Putamen (tissue), 1 donor: ENCODE measurements at regions not wholly inside any gene's neighbourhood (a gene's known extent, or its start where the extent isn't known, plus 50 kb on each side); places are given as distances from the start of the nearest gene placed in this dataset.

Experiments used
- DNase-seq: peaks from one replicate; pipeline ENCODE4 v3.0.0-alpha.2; 2016; ENCODE audit warnings: low spot score

DNA sequence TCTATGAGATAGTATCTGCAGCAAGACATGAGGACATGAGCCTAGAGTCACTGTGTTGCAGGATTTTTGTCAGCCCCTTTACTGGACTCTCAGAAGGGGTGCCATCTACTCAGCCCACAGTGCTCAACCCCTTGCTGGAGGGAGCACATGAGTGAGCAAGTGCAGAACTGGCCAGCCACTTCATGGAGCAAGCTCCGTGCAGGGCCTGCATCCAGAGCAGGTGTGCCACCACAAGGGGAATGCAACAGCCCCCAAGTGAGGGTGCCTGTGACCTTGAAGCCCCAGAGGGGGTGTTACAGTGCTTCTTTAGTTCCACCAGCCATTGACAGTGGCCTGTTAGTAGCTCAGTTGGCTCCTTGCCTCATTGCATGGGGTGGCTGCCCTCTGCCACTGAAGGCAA lies 649.7 kb downstream of the PLPP3 start:
- DNase-seq = no peak

- no peak for DNase-seq
Measured at GRCh38 chr1:55928576-55928975, 650.8 kb downstream of the PLPP3 start.

GRCh38 chr1:55927702-55928290 lies 651.6 kb downstream of the PLPP3 start:
- no peak for DNase-seq

DNA sequence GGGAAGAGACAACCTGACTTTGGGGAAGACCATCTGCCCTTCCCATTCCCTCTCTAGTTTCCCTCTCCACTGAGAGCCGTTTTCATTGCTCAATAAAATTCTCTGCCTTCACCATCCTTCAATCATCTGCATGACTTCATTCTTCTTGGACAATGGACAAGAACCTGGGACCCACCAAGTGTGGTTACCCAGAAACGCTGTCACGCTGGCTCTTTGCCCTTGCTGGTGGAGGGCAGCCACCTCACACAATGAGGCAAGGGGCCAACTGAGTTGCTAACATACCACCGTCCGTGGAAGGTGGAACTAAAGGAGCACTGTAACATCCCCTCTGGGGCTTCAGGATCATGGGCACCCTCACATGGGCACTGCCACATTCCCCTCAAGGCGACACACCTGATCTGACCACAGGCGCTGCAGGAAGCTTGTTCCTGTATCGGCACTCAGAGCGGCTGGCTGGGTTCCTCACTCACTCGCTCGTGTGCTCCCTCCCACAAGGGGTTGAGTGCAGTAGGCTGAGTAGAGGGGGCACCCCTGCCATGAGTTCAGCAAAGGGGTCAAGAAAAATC lies 652.4 kb downstream of the PLPP3 start:
- no peak for DNase-seq

DNA sequence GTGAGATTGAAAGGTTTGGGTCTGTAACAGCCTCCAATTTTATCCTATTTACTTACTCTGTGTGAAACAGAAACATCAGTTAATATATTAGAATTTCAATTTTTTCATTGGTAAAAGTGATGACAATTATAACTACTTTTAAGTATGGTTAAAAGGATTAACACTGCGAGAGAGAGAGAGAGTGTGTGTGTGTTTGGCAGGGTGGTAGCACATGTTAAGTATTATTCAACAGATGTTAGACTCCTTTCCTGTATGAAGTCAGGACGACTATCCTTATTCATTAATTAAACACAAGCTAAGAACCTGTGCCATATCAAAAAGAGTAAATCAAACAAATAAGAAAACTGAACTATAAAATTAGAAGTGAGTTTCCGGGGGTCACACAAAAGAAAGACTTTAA lies 662.5 kb downstream of the PLPP3 start:
- no peak for DNase-seq

DNA sequence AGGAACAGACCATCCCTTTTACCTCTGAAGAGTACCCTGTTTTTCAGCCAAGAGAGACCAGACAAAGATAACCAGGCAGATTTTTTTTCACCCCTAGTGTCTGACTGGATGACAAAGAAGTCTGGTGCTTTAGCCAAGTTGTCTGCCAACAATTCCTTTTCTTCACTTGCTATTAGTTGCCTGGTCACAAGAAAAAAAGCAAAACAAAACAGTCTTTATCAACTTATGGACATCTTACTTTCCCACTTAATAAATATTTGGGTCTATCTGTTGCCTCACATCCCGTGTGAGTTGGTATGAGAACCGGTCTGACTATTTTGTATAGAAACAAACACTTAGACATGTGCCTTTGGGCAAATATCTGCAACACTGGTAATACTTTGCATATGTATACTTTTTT lies 662.9 kb downstream of the PLPP3 start:
- DNase-seq = no peak

DNA sequence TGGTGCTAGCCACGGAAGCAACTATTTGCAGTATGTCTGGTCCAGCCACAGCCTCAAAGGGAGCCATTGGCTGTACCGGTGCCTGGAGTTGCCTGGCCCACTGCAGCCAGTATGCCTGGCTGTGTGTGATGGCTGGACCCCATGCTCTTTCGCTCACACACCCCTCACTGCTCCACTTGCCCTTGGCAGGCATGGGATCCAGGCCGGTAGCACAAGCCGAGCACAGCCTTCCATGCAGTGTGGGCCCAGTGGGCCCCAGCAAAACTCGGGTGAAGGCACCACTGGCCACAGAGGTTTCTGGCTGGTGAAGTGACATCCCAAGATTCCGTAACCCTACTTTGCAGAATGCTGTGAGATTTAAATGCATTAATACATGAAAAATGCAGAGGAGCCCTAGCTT lies 665.8 kb downstream of the PLPP3 start:
- no peak for DNase-seq

GRCh38 chr1:55912438-55912837 lies 666.9 kb downstream of the PLPP3 start:
- DNase-seq = no peak

DNA sequence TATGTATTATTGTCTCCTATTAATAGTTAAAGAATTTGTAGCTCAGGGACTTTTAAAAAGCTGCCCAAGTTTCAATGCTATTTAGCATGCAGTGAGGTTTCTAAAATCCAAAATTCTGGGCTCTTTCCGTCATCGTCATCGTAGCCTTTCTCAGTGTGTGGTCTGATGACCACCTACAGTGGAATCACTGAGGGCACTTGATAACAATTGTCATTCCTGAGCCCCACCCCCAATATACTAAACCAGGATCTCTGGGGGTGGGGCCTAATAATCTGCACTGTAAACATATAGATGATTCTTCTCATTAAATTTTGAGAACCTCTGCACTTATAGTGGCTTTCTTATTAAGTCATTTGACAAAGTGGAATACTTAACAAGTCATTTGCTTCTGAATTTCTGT lies 674.8 kb downstream of the PLPP3 start:
- DNase-seq = no peak

DNA sequence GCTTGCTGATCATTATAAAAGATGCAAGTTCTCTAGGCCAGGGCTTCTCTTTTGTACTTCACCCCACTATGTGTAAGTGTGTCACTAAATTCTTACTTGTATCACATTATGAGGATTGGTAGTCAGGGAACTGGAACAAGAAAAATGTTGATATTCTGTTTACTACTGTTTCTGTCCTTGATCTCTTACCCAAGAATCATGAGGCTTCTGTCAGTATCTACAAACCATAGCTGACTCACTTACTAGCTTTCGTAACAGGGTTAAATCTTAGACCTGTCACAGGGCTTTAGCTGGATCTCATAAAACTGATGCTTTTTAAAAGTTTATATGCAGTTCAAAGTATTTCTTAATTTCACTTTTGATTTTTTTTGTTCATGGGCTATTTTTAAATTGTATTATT lies 681.2 kb downstream of the PLPP3 start:
- DNase-seq = no peak

DNA sequence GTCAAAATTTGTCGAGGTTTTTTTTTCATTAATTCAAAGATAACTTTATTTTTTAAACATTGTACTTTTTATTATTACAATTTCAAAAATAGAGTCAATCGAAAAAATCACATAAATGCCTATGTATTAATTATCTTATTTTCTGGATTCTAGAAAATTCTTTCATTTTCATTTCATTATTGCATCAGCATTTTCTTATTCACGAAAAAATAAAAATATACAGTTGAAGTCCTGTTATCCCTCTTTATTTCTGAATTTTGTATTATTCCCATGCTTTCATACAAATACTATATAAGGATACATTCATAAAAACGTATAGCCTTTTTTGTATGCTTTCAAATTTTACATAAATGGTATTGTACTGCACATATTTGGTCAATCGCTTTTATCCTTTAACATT lies 681.0 kb upstream of the USP24 start:
- DNase-seq = no peak

- DNase-seq = no peak
Measured at GRCh38 chr1:55894521-55894920, 679.4 kb upstream of the USP24 start.

GRCh38 chr1:55893155-55893554 lies 678.0 kb upstream of the USP24 start:
- no peak for DNase-seq

DNA sequence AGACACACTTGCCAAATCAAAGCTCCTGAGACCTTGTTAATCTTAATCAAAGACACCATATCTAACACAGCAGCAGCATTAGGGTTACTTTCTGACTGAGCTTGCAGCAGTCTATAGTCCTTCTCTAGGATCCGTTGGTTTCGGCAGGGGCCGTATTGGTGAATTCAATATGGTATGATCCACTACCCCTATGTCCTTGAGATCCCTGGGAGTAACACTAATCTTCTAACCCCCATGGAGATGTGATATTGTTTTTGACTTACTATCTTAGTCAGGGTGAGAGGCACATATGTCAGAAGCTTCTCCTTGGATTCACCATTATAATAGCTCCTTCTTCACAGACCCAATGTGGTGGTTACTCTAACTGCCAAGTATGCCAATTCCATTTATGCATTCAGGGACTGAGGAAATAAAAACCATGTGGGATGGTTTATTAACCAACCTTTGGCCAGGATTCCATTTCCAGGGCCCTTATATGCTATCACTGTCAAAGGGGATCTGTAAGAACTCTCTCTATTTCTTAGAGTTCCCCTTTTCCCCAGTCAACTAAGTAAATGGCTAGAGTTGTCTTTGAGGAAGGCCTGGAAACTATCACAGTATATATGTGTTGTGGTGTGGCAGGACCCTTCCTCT lies 673.6 kb upstream of the USP24 start:
- no peak for DNase-seq

DNA sequence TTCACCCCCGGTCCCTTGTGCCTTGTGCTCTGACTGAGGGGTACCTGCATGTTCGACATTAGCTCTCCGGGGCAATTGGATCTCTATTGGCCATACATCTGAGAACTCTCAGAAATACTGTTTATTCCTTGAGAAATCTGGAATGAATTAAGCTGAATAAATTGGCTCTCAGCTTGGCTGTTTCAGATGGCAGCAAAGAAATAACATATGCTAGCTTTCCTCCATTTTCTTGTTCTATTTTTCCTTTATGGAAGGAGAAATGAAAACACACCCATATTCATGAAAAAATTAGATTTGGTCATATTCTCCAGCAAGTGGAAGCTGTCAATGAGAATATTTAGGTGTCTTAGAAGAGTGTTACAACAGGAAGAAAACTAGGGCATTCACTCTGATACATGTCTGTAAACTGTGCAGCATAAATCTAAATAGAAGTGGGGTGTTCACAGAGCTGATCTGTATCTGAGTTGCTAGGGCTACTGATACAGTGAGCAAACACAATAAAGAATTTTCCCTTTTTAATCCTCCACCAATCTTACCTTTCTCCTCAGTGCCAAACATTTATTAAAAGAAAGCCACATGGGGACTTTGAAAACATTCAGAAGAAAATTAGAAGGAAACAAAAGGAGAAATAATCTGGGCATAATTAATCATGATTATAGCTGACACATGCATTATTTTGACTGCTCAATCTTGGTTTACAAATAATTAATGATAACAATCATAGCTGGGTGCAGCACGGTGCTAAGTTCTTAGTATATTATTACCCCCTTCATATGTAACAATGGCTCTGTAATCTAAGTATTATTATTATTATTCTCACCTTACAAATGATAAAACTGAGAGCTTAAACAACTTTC lies 671.9 kb upstream of the USP24 start:
- DNase-seq = no peak

- no peak for DNase-seq
Measured at GRCh38 chr1:55885619-55886018, 670.5 kb upstream of the USP24 start.

GRCh38 chr1:55882931-55883330 lies 667.8 kb upstream of the USP24 start:
- DNase-seq = no peak

GRCh38 chr1:55879346-55879745 lies 664.2 kb upstream of the USP24 start:
- DNase-seq = no peak

- no peak for DNase-seq
Measured at GRCh38 chr1:55877437-55878232, 662.5 kb upstream of the USP24 start.

DNA sequence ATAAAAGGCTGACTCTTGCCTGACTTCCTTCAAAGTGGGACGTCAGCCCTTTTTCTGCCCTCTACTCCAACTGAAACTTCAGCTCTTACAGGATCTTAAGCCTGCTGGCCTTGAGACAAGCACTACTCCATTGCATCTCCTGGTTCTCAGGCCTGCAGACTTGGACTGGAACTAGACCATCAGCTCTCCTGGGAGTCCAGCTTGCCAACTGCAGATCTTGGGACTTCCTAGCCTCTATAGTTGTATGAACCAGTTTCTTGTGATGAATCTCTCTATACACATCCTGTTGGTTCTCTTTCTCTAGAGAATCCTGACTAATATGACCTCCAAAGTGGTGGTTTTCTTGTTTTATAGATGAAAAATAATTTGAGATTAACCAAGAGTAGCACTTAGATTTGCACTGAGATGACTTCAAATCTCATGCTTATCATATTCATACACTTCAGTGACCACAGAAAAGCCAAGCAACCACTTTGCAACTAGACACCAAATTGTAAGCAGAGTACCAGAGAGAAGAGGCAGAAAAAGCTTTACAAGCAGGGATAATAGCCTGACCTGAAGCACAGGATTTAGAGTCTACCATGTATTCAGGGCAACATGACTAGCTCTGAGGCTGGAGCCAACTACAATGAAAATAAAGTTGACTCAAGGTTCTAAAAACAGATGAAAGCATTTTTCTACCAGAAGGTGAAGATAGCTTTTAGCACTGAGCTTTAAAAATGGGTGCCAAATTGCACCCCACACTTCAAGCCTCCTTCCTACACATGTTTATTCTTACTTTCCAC lies 661.3 kb upstream of the USP24 start:
- DNase-seq = no peak

- DNase-seq = no peak
Measured at GRCh38 chr1:55870106-55870505, 654.9 kb upstream of the USP24 start.
